PC-9 (cell line): ENCODE measurements at regions not wholly inside any gene's neighbourhood (a gene's known extent, or its start where the extent isn't known, plus 50 kb on each side); places are given as distances from the start of the nearest gene placed in this dataset.
"Not testable (repeated sequence)": the region's sequence is repeated elsewhere in the genome, so short reads cannot be mapped to it uniquely, and the experiment has no call there.

Source experiments
- CTCF ChIP-seq: fragments of 200-600 bp; sonication (generic); conservative IDR thresholded peaks from 2 replicates; pipeline ENCODE4 v1.6.1; 2017; ENCODE audit warnings: mixed run types, antibody characterized with exemption, mild to moderate bottlenecking, moderate library complexity
- EZH2 ChIP-seq: fragments of 200-600 bp; sonication (generic); IDR thresholded peaks from 2 replicates; pipeline ENCODE4 v1.8.0; 2017; ENCODE audit warnings: antibody characterized with exemption, low read depth

DNA sequence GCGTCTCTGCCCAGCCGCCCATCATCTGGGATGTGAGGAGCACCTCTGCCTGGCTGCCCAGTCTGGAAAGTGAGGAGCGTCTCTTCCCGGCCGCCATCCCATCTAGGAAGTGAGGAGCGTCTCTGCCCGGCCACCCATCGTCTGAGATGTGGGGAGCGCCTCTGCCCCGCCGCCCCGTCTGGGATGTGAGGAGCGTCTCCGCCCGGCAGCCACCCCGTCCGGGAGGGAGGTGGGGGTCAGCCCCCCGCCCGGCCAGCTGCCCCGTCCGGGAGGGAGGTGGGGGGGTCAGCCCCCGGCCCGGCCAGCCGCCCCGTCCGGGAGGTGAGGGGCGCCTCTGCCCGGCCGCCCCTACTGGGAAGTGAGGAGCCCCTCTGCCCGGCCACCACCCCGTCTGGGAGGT, 57.9 kb upstream of the SLC47A1 start:
- TF ChIP-seq CTCF, EZH2: not testable (repeated sequence)
